ENCODE measurements at regions not wholly inside any gene's neighbourhood (a gene's known extent, or its start where the extent isn't known, plus 50 kb on each side); places are given as distances from the start of the nearest gene placed in this dataset.
A peak's percentile ranks its signal among the peaks of the same experiment; 100 is the strongest.

- no peak for ATAC-seq
- DNase-seq: no peak
- H3K4me1 Mint-ChIP-seq (ENCODE audit: low read depth): no peaks in the 10 kb centered on the region
- H3K4me3 Mint-ChIP-seq: no peak overlapping the region
- H3K27me3 Mint-ChIP-seq (ENCODE audit: low read depth): peaks cover 2% of the 10 kb centered on the region
- no peaks in the 10 kb centered on the region for H3K9me3 Mint-ChIP-seq
- H3K36me3 Mint-ChIP-seq (ENCODE audit: insufficient read depth): no peaks in the 10 kb centered on the region
These were observed 538.3 kb upstream of the CLINT1 start for GRCh38 chr5:158397278-158397677.

- no peaks in the 10 kb centered on the region for H3K36me3 Mint-ChIP-seq (ENCODE audit: insufficient read depth)
- no peak for ATAC-seq
- H3K27me3 Mint-ChIP-seq (ENCODE audit: low read depth): no peaks in the 10 kb centered on the region
- H3K9me3 Mint-ChIP-seq: no peaks in the 10 kb centered on the region
- no peaks in the 10 kb centered on the region for H3K4me1 Mint-ChIP-seq (ENCODE audit: low read depth)
- DNase-seq: no peak
- H3K4me3 Mint-ChIP-seq: no peak overlapping the region
These were observed 535.2 kb upstream of the CLINT1 start for GRCh38 chr5:158394102-158394501.

GRCh38 chr5:158393457-158393856 is 534.5 kb upstream of the CLINT1 start:
- H3K36me3 Mint-ChIP-seq (ENCODE audit: insufficient read depth): no peaks in the 10 kb centered on the region
- no peak overlapping the region for H3K4me3 Mint-ChIP-seq
- DNase-seq (no peak), ATAC-seq (no peak)
- H3K9me3 Mint-ChIP-seq: no peaks in the 10 kb centered on the region
- no peaks in the 10 kb centered on the region for H3K4me1 Mint-ChIP-seq (ENCODE audit: low read depth)
- H3K27me3 Mint-ChIP-seq (ENCODE audit: low read depth): no peaks in the 10 kb centered on the region

GRCh38 chr5:158392753-158393152 is 533.8 kb upstream of the CLINT1 start:
- Mint-ChIP-seq H3K4me3 (no peak overlapping the region), H3K4me1 (ENCODE audit: low read depth) (no peaks in the 10 kb centered on the region), H3K36me3 (ENCODE audit: insufficient read depth) (no peaks in the 10 kb centered on the region), H3K27me3 (ENCODE audit: low read depth) (no peaks in the 10 kb centered on the region), H3K9me3 (no peaks in the 10 kb centered on the region)
- DNase-seq: no peak
- no peak for ATAC-seq

DNA sequence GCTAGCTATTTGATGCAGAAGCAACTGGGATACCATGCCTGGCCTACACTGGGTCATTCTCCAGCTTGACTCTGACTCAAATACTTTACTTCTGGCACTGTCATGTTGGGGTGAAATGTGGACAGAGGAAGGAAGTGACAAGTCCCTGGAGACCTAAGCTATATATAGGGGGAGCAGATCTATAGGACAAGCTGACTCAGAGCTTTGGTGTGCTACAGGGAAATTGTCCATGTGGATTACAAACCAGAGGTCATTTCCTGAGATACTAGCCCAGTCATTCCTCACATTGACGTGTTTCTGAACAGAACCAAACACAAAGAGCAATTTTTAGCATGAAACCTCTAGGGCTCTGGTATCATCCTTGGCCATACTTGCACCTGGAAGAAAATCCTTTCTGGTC is 531.6 kb upstream of the CLINT1 start:
- ATAC-seq (no peak), DNase-seq (no peak)
- Mint-ChIP-seq H3K4me3 (no peak overlapping the region), H3K4me1 (ENCODE audit: low read depth) (no peaks in the 10 kb centered on the region), H3K36me3 (ENCODE audit: insufficient read depth) (no peaks in the 10 kb centered on the region), H3K9me3 (no peaks in the 10 kb centered on the region), H3K27me3 (ENCODE audit: low read depth) (no peaks in the 10 kb centered on the region)

- no peak overlapping the region for H3K4me3 Mint-ChIP-seq
- no peaks in the 10 kb centered on the region for H3K4me1 Mint-ChIP-seq (ENCODE audit: low read depth)
- H3K27me3 Mint-ChIP-seq (ENCODE audit: low read depth): no peaks in the 10 kb centered on the region
- DNase-seq: no peak
- H3K36me3 Mint-ChIP-seq (ENCODE audit: insufficient read depth): no peaks in the 10 kb centered on the region
- ATAC-seq: no peak
- peaks cover 7% of the 10 kb centered on the region for H3K9me3 Mint-ChIP-seq
These were observed 530.8 kb upstream of the CLINT1 start for GRCh38 chr5:158389786-158390185.

DNA sequence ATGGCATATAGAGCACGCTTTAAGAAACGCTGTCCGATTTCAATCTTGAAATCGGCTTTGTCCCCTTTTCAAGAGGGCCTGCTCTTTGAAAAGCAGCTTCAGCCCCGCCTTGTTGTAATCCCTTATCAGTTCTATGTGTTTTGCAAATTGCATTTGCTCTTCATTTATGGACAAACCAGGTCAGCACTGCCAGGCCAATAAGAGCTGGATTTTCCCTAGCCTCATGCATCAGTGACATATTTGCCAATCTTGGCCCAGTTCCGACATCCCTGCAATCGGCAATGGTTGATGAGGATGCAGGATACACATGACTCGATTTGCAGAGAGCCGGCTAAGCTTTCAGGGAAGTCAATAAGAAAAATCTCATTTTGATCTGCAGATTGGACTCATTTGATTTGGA is 529.1 kb upstream of the CLINT1 start:
- no peaks in the 10 kb centered on the region for H3K4me1 Mint-ChIP-seq (ENCODE audit: low read depth)
- H3K27me3 Mint-ChIP-seq (ENCODE audit: low read depth): no peaks in the 10 kb centered on the region
- ATAC-seq: no peak
- H3K9me3 Mint-ChIP-seq: peaks cover 11% of the 10 kb centered on the region
- H3K36me3 Mint-ChIP-seq (ENCODE audit: insufficient read depth): no peaks in the 10 kb centered on the region
- H3K4me3 Mint-ChIP-seq: no peak overlapping the region
- no peak for DNase-seq

GRCh38 chr5:158387499-158387898 is 528.6 kb upstream of the CLINT1 start:
- no peak for DNase-seq
- no peak for ATAC-seq
- no peaks in the 10 kb centered on the region for H3K36me3 Mint-ChIP-seq (ENCODE audit: insufficient read depth)
- H3K9me3 Mint-ChIP-seq: peaks cover 11% of the 10 kb centered on the region
- H3K27me3 Mint-ChIP-seq (ENCODE audit: low read depth): no peaks in the 10 kb centered on the region
- H3K4me3 Mint-ChIP-seq: no peak overlapping the region
- no peaks in the 10 kb centered on the region for H3K4me1 Mint-ChIP-seq (ENCODE audit: low read depth)

- H3K36me3 Mint-ChIP-seq (ENCODE audit: insufficient read depth): no peaks in the 10 kb centered on the region
- DNase-seq (no peak), ATAC-seq (no peak)
- H3K27me3 Mint-ChIP-seq (ENCODE audit: low read depth): no peaks in the 10 kb centered on the region
- H3K9me3 Mint-ChIP-seq: peaks cover 11% of the 10 kb centered on the region
- H3K4me1 Mint-ChIP-seq (ENCODE audit: low read depth): no peaks in the 10 kb centered on the region
- H3K4me3 Mint-ChIP-seq: no peak overlapping the region
These were observed 527.0 kb upstream of the CLINT1 start for GRCh38 chr5:158385982-158386381.

GRCh38 chr5:158384535-158385481 is 525.9 kb upstream of the CLINT1 start:
- no peak for ATAC-seq
- H3K9me3 Mint-ChIP-seq: peaks cover 11% of the 10 kb centered on the region
- H3K36me3 Mint-ChIP-seq (ENCODE audit: insufficient read depth): no peaks in the 10 kb centered on the region
- H3K4me3 Mint-ChIP-seq: no peak overlapping the region
- no peaks in the 10 kb centered on the region for H3K4me1 Mint-ChIP-seq (ENCODE audit: low read depth)
- DNase-seq: no peak
- H3K27me3 Mint-ChIP-seq (ENCODE audit: low read depth): no peaks in the 10 kb centered on the region

DNA sequence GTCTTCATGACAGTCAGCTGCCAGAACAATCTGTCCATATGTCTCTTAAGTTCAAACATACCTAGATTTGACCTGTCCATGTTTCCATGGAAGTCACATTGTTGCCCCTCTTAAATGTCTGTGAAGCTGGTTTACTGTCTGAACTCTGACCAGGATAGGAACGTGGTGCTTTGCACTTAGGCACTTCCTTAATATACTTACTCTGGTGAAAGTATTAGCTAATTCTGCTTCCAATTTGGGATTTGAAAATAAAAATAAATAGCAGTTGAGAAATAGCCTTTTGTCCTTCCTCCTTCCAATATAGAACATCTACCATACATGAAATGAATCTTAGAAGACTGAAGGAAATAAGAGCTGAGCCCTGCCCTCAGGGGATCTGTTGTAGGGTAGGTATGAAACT is 524.5 kb upstream of the CLINT1 start:
- no peak for DNase-seq
- no peak for ATAC-seq
- Mint-ChIP-seq H3K36me3 (ENCODE audit: insufficient read depth) (no peaks in the 10 kb centered on the region), H3K4me1 (ENCODE audit: low read depth) (no peaks in the 10 kb centered on the region), H3K4me3 (no peak overlapping the region), H3K27me3 (ENCODE audit: low read depth) (no peaks in the 10 kb centered on the region), H3K9me3 (peaks cover 11% of the 10 kb centered on the region)

DNA sequence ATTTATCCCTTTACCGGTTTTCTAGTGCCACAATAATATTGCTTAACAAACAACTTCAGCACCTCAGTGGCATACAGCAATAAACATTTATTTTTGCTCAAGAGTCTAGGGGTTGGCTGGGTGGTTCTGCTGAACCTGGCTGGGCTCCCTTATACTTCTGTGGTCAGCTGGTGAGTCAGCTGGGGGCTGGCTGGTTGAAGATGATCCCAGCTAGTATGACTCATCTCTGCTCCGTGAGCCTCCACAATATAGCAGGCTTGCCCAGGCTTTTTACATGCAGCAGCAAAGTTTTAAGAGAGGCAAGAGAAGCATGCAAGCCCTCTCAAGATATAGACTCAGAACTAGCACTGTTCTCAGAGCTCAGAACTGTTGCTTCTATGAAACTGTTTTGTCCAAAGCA is 523.5 kb upstream of the CLINT1 start:
- H3K4me3 Mint-ChIP-seq: no peak overlapping the region
- H3K9me3 Mint-ChIP-seq: peaks cover 14% of the 10 kb centered on the region
- no peaks in the 10 kb centered on the region for H3K36me3 Mint-ChIP-seq (ENCODE audit: insufficient read depth)
- no peaks in the 10 kb centered on the region for H3K4me1 Mint-ChIP-seq (ENCODE audit: low read depth)
- DNase-seq (no peak), ATAC-seq (peak; percentile 67 to 70)
- no peaks in the 10 kb centered on the region for H3K27me3 Mint-ChIP-seq (ENCODE audit: low read depth)

DNA sequence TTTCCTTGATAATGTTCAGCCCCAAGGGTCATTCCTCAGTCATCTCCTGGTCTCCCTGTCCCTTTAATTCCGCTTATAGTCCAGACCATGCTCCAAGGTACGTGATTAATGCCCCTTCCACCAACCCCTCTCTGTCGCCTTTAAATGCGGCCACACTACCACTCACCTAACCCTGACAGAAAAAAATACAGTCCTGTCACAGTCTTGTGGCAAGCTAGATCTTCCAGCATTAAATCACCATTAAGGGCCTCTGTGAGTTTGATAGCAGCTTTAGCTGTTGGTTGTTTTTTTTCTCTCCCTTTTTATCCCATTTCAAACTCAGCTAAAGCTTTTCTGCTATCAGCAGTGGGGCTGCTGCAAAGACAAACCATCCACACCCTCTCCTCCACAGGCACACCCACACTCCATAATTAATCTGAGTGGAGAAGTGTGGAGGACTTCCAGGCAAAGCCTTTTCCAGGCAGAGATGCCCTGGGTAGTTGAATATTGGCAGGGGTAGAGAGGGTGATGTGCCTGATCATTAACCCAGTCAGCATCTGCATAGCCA is 522.7 kb upstream of the CLINT1 start:
- Mint-ChIP-seq H3K36me3 (ENCODE audit: insufficient read depth) (no peaks in the 10 kb centered on the region), H3K4me3 (no peak overlapping the region), H3K4me1 (ENCODE audit: low read depth) (no peaks in the 10 kb centered on the region), H3K9me3 (peaks cover 15% of the 10 kb centered on the region), H3K27me3 (ENCODE audit: low read depth) (no peaks in the 10 kb centered on the region)
- no peak for DNase-seq
- ATAC-seq: no peak

- Mint-ChIP-seq H3K9me3 (peaks cover 15% of the 10 kb centered on the region), H3K27me3 (ENCODE audit: low read depth) (no peaks in the 10 kb centered on the region), H3K4me1 (ENCODE audit: low read depth) (no peaks in the 10 kb centered on the region), H3K36me3 (ENCODE audit: insufficient read depth) (no peaks in the 10 kb centered on the region), H3K4me3 (no peak overlapping the region)
- no peak for ATAC-seq
- no peak for DNase-seq
These were observed 521.7 kb upstream of the CLINT1 start for GRCh38 chr5:158380661-158381060.

DNA sequence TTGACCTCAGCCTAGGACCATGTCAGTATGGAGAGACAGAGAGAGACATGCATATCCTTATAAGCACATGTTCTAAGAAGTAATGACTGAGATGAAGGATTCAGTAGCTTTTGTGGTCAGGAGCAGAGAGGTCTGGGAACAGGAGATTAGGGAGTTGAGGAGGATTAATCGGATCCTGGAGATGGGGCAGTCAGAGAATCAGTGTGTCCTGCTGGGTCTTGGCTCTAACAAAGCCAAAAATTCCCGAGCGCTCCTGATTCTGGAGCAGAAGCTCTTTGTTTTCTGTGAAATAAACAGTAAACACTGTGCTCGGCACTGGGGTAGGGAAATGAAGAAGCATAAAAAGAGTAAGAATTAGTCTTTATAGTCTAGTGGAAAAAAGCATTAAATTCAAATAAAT is 520.0 kb upstream of the CLINT1 start:
- Mint-ChIP-seq H3K4me3 (no peak overlapping the region), H3K27me3 (ENCODE audit: low read depth) (no peaks in the 10 kb centered on the region), H3K36me3 (ENCODE audit: insufficient read depth) (no peaks in the 10 kb centered on the region), H3K9me3 (peaks cover 5% of the 10 kb centered on the region), H3K4me1 (ENCODE audit: low read depth) (no peaks in the 10 kb centered on the region)
- DNase-seq (no peak), ATAC-seq (no peak)
